ENCODE measurements at regions not wholly inside any gene's neighbourhood (a gene's known extent, or its start where the extent isn't known, plus 50 kb on each side); places are given as distances from the start of the nearest gene placed in this dataset.

GRCh38 chr10:107978455-107978854, 813.9 kb upstream of the SORCS1 start:
- DNase-seq (ENCODE audit: extremely low spot score): no peak
- no peak overlapping the region for H3K27ac ChIP-seq (replicated peaks in 1 of 4)
- intact Hi-C loops (cut with DNase I): no loop called here
- peaks cover 0 to 5% (median 0%) of the 10 kb centered on the region in 4 donors for H3K9me3 ChIP-seq
- no peaks in the 10 kb centered on the region for H3K36me3 ChIP-seq
- TF ChIP-seq POLR2A (IDR thresholded peaks at IDR 0.05; ENCODE audit: low read depth) (no peak), CTCF (IDR thresholded peaks at IDR 0.05) (no peak), EP300 (IDR thresholded peaks at IDR 0.05) (no peak), POLR2AphosphoS5 (IDR thresholded peaks at IDR 0.05) (no peak)
- no peak overlapping the region for H3K4me3 ChIP-seq
- H3K27me3 ChIP-seq: no peaks in the 10 kb centered on the region
- no peaks in the 10 kb centered on the region for H3K4me1 ChIP-seq
- 92% methylated on average over 5 of the region's 5 CpGs for WGBS

GRCh38 chr10:107971973-107972372, 807.5 kb upstream of the SORCS1 start:
- Histone ChIP-seq H3K27me3 (no peaks in the 10 kb centered on the region), H3K9me3 (no peaks in the 10 kb centered on the region), H3K27ac (replicated peaks in 1 of 4) (no peak overlapping the region), H3K4me3 (no peak overlapping the region), H3K36me3 (no peaks in the 10 kb centered on the region), H3K4me1 (no peaks in the 10 kb centered on the region)
- WGBS: 48% methylated on average over 1 of the region's 1 CpG
- intact Hi-C loops (cut with DNase I): no loop called here
- no peak for TF ChIP-seq EP300 (IDR thresholded peaks at IDR 0.05)
- TF ChIP-seq POLR2A (IDR thresholded peaks at IDR 0.05; ENCODE audit: low read depth): no peak
- no peak for TF ChIP-seq POLR2AphosphoS5 (IDR thresholded peaks at IDR 0.05)
- TF ChIP-seq CTCF (IDR thresholded peaks at IDR 0.05): no peak
- no peak for DNase-seq (ENCODE audit: extremely low spot score)

- TF ChIP-seq POLR2A (IDR thresholded peaks at IDR 0.05; ENCODE audit: low read depth) (no peak), EP300 (IDR thresholded peaks at IDR 0.05) (no peak), CTCF (IDR thresholded peaks at IDR 0.05) (no peak), POLR2AphosphoS5 (IDR thresholded peaks at IDR 0.05) (no peak)
- DNase-seq (ENCODE audit: extremely low spot score): no peak
- no peaks in the 10 kb centered on the region for H3K27me3 ChIP-seq
- WGBS: 87% methylated on average over 1 of the region's 1 CpG
- H3K4me3 ChIP-seq: no peak overlapping the region
- no peaks in the 10 kb centered on the region for H3K4me1 ChIP-seq
- H3K36me3 ChIP-seq: no peaks in the 10 kb centered on the region
- no peak overlapping the region for H3K27ac ChIP-seq (replicated peaks in 1 of 4)
- H3K9me3 ChIP-seq: no peaks in the 10 kb centered on the region
- intact Hi-C loops (cut with DNase I): no loop called here
These were observed 806.9 kb upstream of the SORCS1 start for GRCh38 chr10:107971411-107971810.

GRCh38 chr10:107970512-107970911, 806.0 kb upstream of the SORCS1 start:
- no peaks in the 10 kb centered on the region for H3K9me3 ChIP-seq
- no peaks in the 10 kb centered on the region for H3K36me3 ChIP-seq
- no peaks in the 10 kb centered on the region for H3K27me3 ChIP-seq
- intact Hi-C loops (cut with DNase I): no loop called here
- no peak for DNase-seq (ENCODE audit: extremely low spot score)
- H3K27ac ChIP-seq (replicated peaks in 1 of 4): no peak overlapping the region
- 86% methylated on average over 3 of the region's 3 CpGs for WGBS
- H3K4me1 ChIP-seq: no peaks in the 10 kb centered on the region
- TF ChIP-seq EP300 (IDR thresholded peaks at IDR 0.05): no peak
- no peak for TF ChIP-seq POLR2A (IDR thresholded peaks at IDR 0.05; ENCODE audit: low read depth)
- TF ChIP-seq POLR2AphosphoS5 (IDR thresholded peaks at IDR 0.05): no peak
- TF ChIP-seq CTCF (IDR thresholded peaks at IDR 0.05): no peak
- H3K4me3 ChIP-seq: no peak overlapping the region

- DNase-seq (ENCODE audit: extremely low spot score): no peak
- Histone ChIP-seq H3K27me3 (no peaks in the 10 kb centered on the region), H3K4me3 (no peak overlapping the region), H3K4me1 (no peaks in the 10 kb centered on the region), H3K9me3 (no peaks in the 10 kb centered on the region), H3K36me3 (no peaks in the 10 kb centered on the region), H3K27ac (replicated peaks in 1 of 4) (no peak overlapping the region)
- intact Hi-C loops (cut with DNase I): no loop called here
- TF ChIP-seq CTCF (IDR thresholded peaks at IDR 0.05): no peak
- TF ChIP-seq POLR2AphosphoS5 (IDR thresholded peaks at IDR 0.05): no peak
- no peak for TF ChIP-seq EP300 (IDR thresholded peaks at IDR 0.05)
- TF ChIP-seq POLR2A (IDR thresholded peaks at IDR 0.05; ENCODE audit: low read depth): no peak
- 74% methylated on average over 3 of the region's 3 CpGs for WGBS
These were observed 805.4 kb upstream of the SORCS1 start for GRCh38 chr10:107969936-107970335.
